GM12891 (cell line): ENCODE measurements at regions not wholly inside any gene's neighbourhood (a gene's known extent, or its start where the extent isn't known, plus 50 kb on each side); places are given as distances from the start of the nearest gene placed in this dataset.

ENCODE experiments used
- PAX5 ChIP-seq: IDR thresholded peaks from 2 replicates; pipeline ENCODE4 v1.6.1; 2011; ENCODE audit warnings: low read length, moderate library complexity, mild to moderate bottlenecking; ENCODE audit not compliant: insufficient read depth, severe bottlenecking
- POLR2A ChIP-seq: IDR thresholded peaks from 2 replicates; pipeline ENCODE4 v1.6.1; 2011; ENCODE audit warnings: low read depth, low read length, control low read depth
- POLR2AphosphoS5 ChIP-seq: IDR thresholded peaks from 2 replicates; pipeline ENCODE4 v1.6.1; 2011; ENCODE audit warnings: low read depth, low read length, control low read depth
- POU2F2 ChIP-seq: IDR thresholded peaks from 2 replicates; pipeline ENCODE4 v1.6.1; 2011; ENCODE audit warnings: low read depth, mild to moderate bottlenecking, control low read depth, low read length, moderate library complexity
- SPI1 ChIP-seq: IDR thresholded peaks from 2 replicates; pipeline ENCODE4 v1.6.1; 2011; ENCODE audit warnings: low read depth, low read length, control low read depth
- TAF1 ChIP-seq: IDR thresholded peaks from 2 replicates; pipeline ENCODE4 v1.6.1; 2011; ENCODE audit warnings: low read depth, low read length, control low read depth

DNA sequence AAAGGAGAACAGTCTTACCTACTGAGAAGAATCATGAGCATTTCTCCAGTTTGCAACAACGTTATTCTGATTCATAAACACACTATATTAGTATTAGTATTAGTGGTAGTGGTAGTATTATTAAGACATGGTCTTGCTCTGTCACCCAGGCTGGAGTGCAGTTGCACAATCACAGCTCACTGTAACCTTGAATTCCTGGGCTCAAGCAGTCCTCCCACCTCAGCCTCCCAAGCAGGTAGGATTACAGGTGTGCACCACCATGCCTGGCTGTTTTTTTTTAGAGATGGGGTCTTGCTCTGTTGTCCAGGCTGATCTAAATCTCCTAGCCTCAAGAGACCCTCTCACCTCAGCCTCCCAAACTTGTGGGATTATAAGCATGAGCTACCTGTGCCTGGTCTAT lies 363.5 kb downstream of the SAMD5 start:
- no peak for TF ChIP-seq POLR2AphosphoS5
- TF ChIP-seq POLR2A, result no peak
- no peak for TF ChIP-seq TAF1
- TF ChIP-seq POU2F2, result no peak
- TF ChIP-seq PAX5, result no peak
- no peak for TF ChIP-seq SPI1
